A549 (cell line): ENCODE measurements at regions not wholly inside any gene's neighbourhood (a gene's known extent, or its start where the extent isn't known, plus 50 kb on each side); places are given as distances from the start of the nearest gene placed in this dataset.

ENCODE experiments used
- ATAC-seq, 2 experiments: fragments of 200-7000 bp in 1 of 2; fragments of >200 bp in 1 of 2; cut with Nextera tagmentation in 1 of 2; cut with Tn5 transposase in 1 of 2; 3 replicates each; pipeline versions ENCODE4 v1.8.0 to v1.9.1; 2018 to 2020; ENCODE audit warnings: mild to moderate bottlenecking in 1 of 2, moderate library complexity in 1 of 2
- CTCF ChIA-PET: fragments of 300-600 bp; sonication (Branson Sonifier 250); formaldehyde crosslinking; extraction: SDS; loops from one replicate; lab custom pipeline; 2021; ENCODE audit warnings: antibody characterized with exemption, inconsistent platforms; lab: Yijun Ruan, JAX
- POLR2A ChIA-PET: fragments of 350-600 bp; formaldehyde crosslinking; extraction: SDS; loops from one replicate; lab custom pipeline; 2021; ENCODE audit warnings: antibody characterized with exemption, inconsistent platforms; lab: Yijun Ruan, JAX
- DNase-seq, 2 experiments: peaks; one replicate each; pipeline versions ENCODE4 v3.0.0 to v3.0.0-alpha.2; 2011 to 2016; ENCODE audit warnings: low read depth in 1 of 2, low spot score in 1 of 2
- FAIRE-seq: peaks from 2 replicates; lab custom pipeline; 2011; peaks lifted over from hg19 to GRCh38; lab: Jason Lieb, UNC
- H3K27ac ChIP-seq, 2 experiments: fragments of >200 bp; sonication (Bioruptor Twin); formaldehyde crosslinking; 3 replicates each; pipeline ENCODE4 v1.5.1; 2016 to 2017
- H3K4me1 ChIP-seq: fragments of >200 bp; sonication (Bioruptor Twin); formaldehyde crosslinking; 3 replicates; pipeline ENCODE4 v1.6.1; 2016
- H3K4me2 ChIP-seq: fragments of >200 bp; sonication (Bioruptor Twin); formaldehyde crosslinking; 3 replicates; pipeline ENCODE4 v1.6.1; 2016
- H3K4me3 ChIP-seq: fragments of >200 bp; sonication (Bioruptor Twin); formaldehyde crosslinking; 3 replicates; pipeline ENCODE4 v1.5.1; 2016
- H3K9me3 ChIP-seq: fragments of >200 bp; sonication (Bioruptor Twin); formaldehyde crosslinking; 3 replicates; pipeline ENCODE4 v1.6.1; 2016
- CBX2 ChIP-seq: fragments of 200-600 bp; sonication (generic); IDR thresholded peaks from 2 replicates; pipeline ENCODE4 v1.6.1; 2016; ENCODE audit warnings: low read depth, mild to moderate bottlenecking, borderline replicate concordance
- CBX8 ChIP-seq: fragments of 200-600 bp; sonication (generic); IDR thresholded peaks from 2 replicates; pipeline ENCODE4 v1.6.1; 2016
- CEBPB ChIP-seq, 2 experiments: fragments of >200 bp in 1 of 2; sonication (Bioruptor Twin) in 1 of 2; formaldehyde crosslinking in 1 of 2; IDR thresholded peaks; 2 replicates each; pipeline ENCODE4 v1.6.1; 2012 to 2016
- CHD4 ChIP-seq: fragments of 200-600 bp; sonication (generic); IDR thresholded peaks from 2 replicates; pipeline ENCODE4 v1.6.1; 2016; ENCODE audit warnings: antibody characterized with exemption, mild to moderate bottlenecking, borderline replicate concordance
- EHF ChIP-seq: fragments of 250-450 bp; sonication (Bioruptor Pico); IDR thresholded peaks from 2 replicates; pipeline ENCODE4 v1.5.0; 2020; ENCODE audit warnings: mild to moderate bottlenecking
- EP300 ChIP-seq, 2 experiments: fragments of >200 bp; sonication (Bioruptor Twin); formaldehyde crosslinking; IDR thresholded peaks; 2 replicates in 1 of 2; 3 replicates in 1 of 2; pipeline ENCODE4 v1.6.1; 2016 to 2017
- ESRRA ChIP-seq: fragments of 150-350 bp; IDR thresholded peaks from 2 replicates; pipeline ENCODE4 v1.6.1; 2014; ENCODE audit warnings: mild to moderate bottlenecking, low read length, borderline replicate concordance
- FOSL2 ChIP-seq, 2 experiments: fragments of 450-650 bp in 1 of 2; fragments of >200 bp in 1 of 2; sonication (Bioruptor Twin) in 1 of 2; formaldehyde crosslinking; IDR thresholded peaks; 2 replicates each; pipeline versions ENCODE4 v1.5.0 to v1.6.1; 2016 to 2020; ENCODE audit warnings: mild to moderate bottlenecking in 1 of 2, moderate library complexity in 1 of 2
- FOXS1 ChIP-seq: fragments of 250-450 bp; sonication (Bioruptor Pico); IDR thresholded peaks from 2 replicates; pipeline ENCODE4 v1.5.0; 2020; ENCODE audit warnings: mild to moderate bottlenecking, moderate library complexity
- HES2 ChIP-seq: fragments of >200 bp; sonication (Bioruptor Twin); formaldehyde crosslinking; IDR thresholded peaks from 2 replicates; pipeline ENCODE4 v1.6.1; 2016
- HEYL ChIP-seq: fragments of 250-450 bp; sonication (Bioruptor Pico); IDR thresholded peaks from 2 replicates; pipeline ENCODE4 v1.8.0; 2021; ENCODE audit warnings: mild to moderate bottlenecking, moderate library complexity
- HOXA7 ChIP-seq: fragments of 250-450 bp; sonication (Bioruptor Pico); IDR thresholded peaks from 2 replicates; pipeline ENCODE4 v1.5.0; 2020; ENCODE audit warnings: mild to moderate bottlenecking, moderate library complexity
- HOXB13 ChIP-seq: fragments of 250-450 bp; sonication (Bioruptor Pico); IDR thresholded peaks from 2 replicates; pipeline ENCODE4 v1.5.0; 2020; ENCODE audit warnings: low read depth, mild to moderate bottlenecking, moderate library complexity
- KDM1A ChIP-seq: fragments of 200-600 bp; sonication (generic); IDR thresholded peaks from 2 replicates; pipeline ENCODE4 v1.6.1; 2016; ENCODE audit warnings: low read depth, mild to moderate bottlenecking
- KDM5A ChIP-seq: fragments of 200-600 bp; sonication (generic); IDR thresholded peaks from 2 replicates; pipeline ENCODE4 v1.6.1; 2016; ENCODE audit warnings: antibody characterized with exemption, mild to moderate bottlenecking
- MYC ChIP-seq: IDR thresholded peaks from 2 replicates; pipeline ENCODE4 v1.6.1; 2012; ENCODE audit warnings: mild to moderate bottlenecking, inconsistent platforms, low read length, improper control_type of control experiment, borderline replicate concordance
- NFE2L2 ChIP-seq: fragments of 150-350 bp; conservative IDR thresholded peaks from 2 replicates; pipeline ENCODE4 v1.6.1; 2014; ENCODE audit warnings: low read length
- PHF8 ChIP-seq: fragments of 200-600 bp; sonication (generic); IDR thresholded peaks from 2 replicates; pipeline ENCODE4 v1.6.1; 2016; ENCODE audit warnings: low read depth, mild to moderate bottlenecking, antibody characterized with exemption, moderate library complexity, borderline replicate concordance
- POLR2A ChIP-seq: IDR thresholded peaks from 2 replicates; pipeline ENCODE4 v1.6.1; 2012; ENCODE audit warnings: mild to moderate bottlenecking, low read length
- POLR2AphosphoS2 ChIP-seq: conservative IDR thresholded peaks from 2 replicates; pipeline ENCODE4 v1.6.1; 2012; ENCODE audit warnings: low read length, improper control_type of control experiment, inconsistent platforms
- RAD21 ChIP-seq, 2 experiments: fragments of >200 bp in 1 of 2; sonication (Bioruptor Twin) in 1 of 2; formaldehyde crosslinking in 1 of 2; IDR thresholded peaks in 1 of 2; conservative IDR thresholded peaks in 1 of 2; 2 replicates in 1 of 2; 3 replicates in 1 of 2; pipeline ENCODE4 v1.6.1; 2012 to 2018; ENCODE audit warnings: inconsistent platforms in 1 of 2
- RARB ChIP-seq: fragments of 250-450 bp; sonication (Bioruptor Pico); IDR thresholded peaks from 2 replicates; pipeline ENCODE4 v1.8.0; 2021; ENCODE audit warnings: mild to moderate bottlenecking, moderate library complexity
- RCOR1 ChIP-seq: fragments of 150-350 bp; IDR thresholded peaks from 2 replicates; pipeline ENCODE4 v1.6.1; 2014; ENCODE audit warnings: antibody characterized with exemption, low read length, low read depth
- RNF2 ChIP-seq: fragments of 200-600 bp; sonication (generic); IDR thresholded peaks from 2 replicates; pipeline ENCODE4 v1.6.1; 2016; ENCODE audit warnings: low read depth, mild to moderate bottlenecking, antibody characterized with exemption, moderate library complexity, borderline replicate concordance
- TFCP2L1 ChIP-seq: fragments of 250-450 bp; sonication (Bioruptor Pico); IDR thresholded peaks from 2 replicates; pipeline ENCODE4 v1.5.0; 2021; ENCODE audit warnings: mild to moderate bottlenecking
- TP53 ChIP-seq: fragments of 250-450 bp; sonication (Bioruptor Pico); IDR thresholded peaks from 2 replicates; pipeline ENCODE4 v1.5.0; 2021; ENCODE audit warnings: mild to moderate bottlenecking, moderate library complexity
- ZFP36 ChIP-seq: fragments of 450-650 bp; IDR thresholded peaks from 2 replicates; pipeline ENCODE4 v1.6.1; 2014; ENCODE audit warnings: borderline replicate concordance; ENCODE audit not compliant: partially characterized antibody
- ZNF302 ChIP-seq: fragments of 250-450 bp; sonication (Bioruptor Pico); IDR thresholded peaks from 2 replicates; pipeline ENCODE4 v1.9.0; 2021; ENCODE audit warnings: inconsistent platforms, mild to moderate bottlenecking, moderate library complexity
- WGBS: methylation state at CpG from one replicate; pipeline ENCODE4 v1.1.6; 2017; ENCODE audit errors: missing lambda C conversion rate; 5-methylcytosine and 5-hydroxymethylcytosine counted together
- TF ChIP-seq, protein P1 (sequence below): fragments of >200 bp; sonication (Bioruptor Twin); formaldehyde crosslinking; IDR thresholded peaks from 3 replicates; pipeline ENCODE4 v1.6.1; 2016

DNA sequence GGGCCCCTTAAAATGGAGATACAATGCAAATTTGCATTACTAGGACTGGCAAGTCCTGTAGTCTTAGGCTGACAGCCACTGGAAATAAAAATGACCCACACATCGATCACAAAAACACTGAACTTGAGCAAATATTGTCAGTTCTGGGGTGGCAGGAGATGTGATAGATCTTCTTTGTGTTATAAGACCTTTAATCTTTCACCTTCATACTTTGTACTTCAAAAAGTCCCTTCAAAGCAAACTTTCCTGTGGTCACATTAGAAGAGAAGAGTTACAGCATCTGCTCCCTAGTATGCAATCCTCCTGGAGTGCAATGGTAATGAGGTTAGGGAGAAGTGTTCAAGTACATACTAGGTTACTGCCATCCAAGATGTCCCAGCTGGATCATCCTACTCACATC, 149.4 kb upstream of the KCNMB2 start:
- CTCF ChIA-PET, result interaction anchor here (2.2 kb wide), 1 partner anchor 1336 kb away, joined by 9 read pairs; no protein-coding TSS in a partner anchor

GRCh38 chr3:178388473-178388872, 147.8 kb upstream of the KCNMB2 start:
- Histone ChIP-seq H3K27ac (no peak overlapping the region), H3K4me2 (no peak overlapping the region), H3K9me3 (no peaks in the 10 kb centered on the region), H3K4me1 (no peaks in the 10 kb centered on the region), H3K4me3 (no peak overlapping the region)
- ATAC-seq (no peak), DNase-seq (no peak), FAIRE-seq (no peak)
- 81% methylated on average over 2 of the region's 2 CpGs for WGBS
- CTCF ChIA-PET, result no interaction called here
- POLR2A ChIA-PET, result no interaction called here
- TF ChIP-seq RAD21 (conservative IDR thresholded peaks at IDR 0.05 in 1 of 2, IDR thresholded peaks at IDR 0.05 in 1 of 2), result no peak
- no peak for TF ChIP-seq MYC
- TF ChIP-seq HES2, result no peak
- no peak for TF ChIP-seq HOXA7 (CRISPR knock-in tag)
- no peak for TF ChIP-seq HOXB13
- no peak for TF ChIP-seq RARB (CRISPR knock-in tag)
- TF ChIP-seq, protein P1, sequence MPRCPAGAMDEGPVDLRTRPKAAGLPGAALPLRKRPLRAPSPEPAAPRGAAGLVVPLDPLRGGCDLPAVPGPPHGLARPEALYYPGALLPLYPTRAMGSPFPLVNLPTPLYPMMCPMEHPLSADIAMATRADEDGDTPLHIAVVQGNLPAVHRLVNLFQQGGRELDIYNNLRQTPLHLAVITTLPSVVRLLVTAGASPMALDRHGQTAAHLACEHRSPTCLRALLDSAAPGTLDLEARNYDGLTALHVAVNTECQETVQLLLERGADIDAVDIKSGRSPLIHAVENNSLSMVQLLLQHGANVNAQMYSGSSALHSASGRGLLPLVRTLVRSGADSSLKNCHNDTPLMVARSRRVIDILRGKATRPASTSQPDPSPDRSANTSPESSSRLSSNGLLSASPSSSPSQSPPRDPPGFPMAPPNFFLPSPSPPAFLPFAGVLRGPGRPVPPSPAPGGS, result no peak
- TF ChIP-seq FOSL2 (IDR thresholded peaks at IDR 0.05), result no peak
- TF ChIP-seq FOSL2 (CRISPR knock-in tag; IDR thresholded peaks at IDR 0.05), result no peak
- TF ChIP-seq CBX8, result no peak
- TF ChIP-seq HEYL (CRISPR knock-in tag), result no peak
- no peak for TF ChIP-seq TP53
- TF ChIP-seq POLR2A, result no peak
- TF ChIP-seq TFCP2L1 (CRISPR knock-in tag), result no peak
- TF ChIP-seq ESRRA, result no peak
- no peak for TF ChIP-seq RCOR1
- no peak for TF ChIP-seq PHF8
- TF ChIP-seq CBX2, result no peak
- TF ChIP-seq ZNF302, result no peak

More for the DNA sequence above, 149.4 kb upstream of the KCNMB2 start:
- no peak for DNase-seq
- peaks cover 5% of the 10 kb centered on the region for H3K4me1 ChIP-seq
- POLR2A ChIA-PET, result no interaction called here
- no peaks in the 10 kb centered on the region for H3K9me3 ChIP-seq
- H3K4me3 ChIP-seq, result no peak overlapping the region
- 67% methylated on average over 1 of the region's 1 CpG for WGBS
- no peak for TF ChIP-seq EP300 (IDR thresholded peaks at IDR 0.05)
- TF ChIP-seq RNF2, result no peak
- no peak for TF ChIP-seq NFE2L2
- TF ChIP-seq EHF (CRISPR knock-in tag), result no peak
- no peak for TF ChIP-seq CHD4
- no peak for TF ChIP-seq PHF8
- no peak for TF ChIP-seq CEBPB (IDR thresholded peaks at IDR 0.05)
- no peak for TF ChIP-seq CBX8
- TF ChIP-seq FOXS1 (CRISPR knock-in tag), result no peak
- TF ChIP-seq POLR2AphosphoS2, result no peak
- TF ChIP-seq KDM1A, result no peak
- TF ChIP-seq HEYL (CRISPR knock-in tag), result no peak
- no peak for TF ChIP-seq KDM5A
- no peak for TF ChIP-seq RCOR1
- TF ChIP-seq ZFP36, result no peak
- TF ChIP-seq, all 56 proteins: peak for 0
- FAIRE-seq (no peak), ATAC-seq (no peak)
- Histone ChIP-seq H3K4me2 (no peak overlapping the region), H3K27ac (no peak overlapping the region)
